Osteoblast (primary cell): ENCODE measurements at regions not wholly inside any gene's neighbourhood (a gene's known extent, or its start where the extent isn't known, plus 50 kb on each side); places are given as distances from the start of the nearest gene placed in this dataset.

Experiments used
- DNase-seq: peaks from one replicate; pipeline ENCODE4 v3.0.0; 2011; ENCODE audit warnings: low spot score, mixed read lengths; ENCODE audit not compliant: insufficient read length; ENCODE audit errors: missing footprints
- H2AFZ ChIP-seq: 2 replicates; pipeline ENCODE4 v1.6.0; 2011; ENCODE audit warnings: mild to moderate bottlenecking, low read length
- H3K27ac ChIP-seq: 2 replicates; pipeline ENCODE4 v1.5.1; 2011; ENCODE audit warnings: mild to moderate bottlenecking, low read depth, low read length, moderate library complexity
- H3K27me3 ChIP-seq: 2 replicates; pipeline ENCODE4 v1.6.0; 2012; ENCODE audit warnings: mild to moderate bottlenecking, control low read depth, inconsistent platforms, low read length, moderate library complexity; ENCODE audit not compliant: insufficient read depth
- H3K36me3 ChIP-seq: 2 replicates; pipeline ENCODE4 v1.5.1; 2011; ENCODE audit warnings: mild to moderate bottlenecking, low read length, control low read depth, moderate library complexity; ENCODE audit not compliant: insufficient read depth
- H3K4me1 ChIP-seq: 2 replicates; pipeline ENCODE4 v1.5.1; 2011; ENCODE audit warnings: mild to moderate bottlenecking, low read length, control low read depth, moderate library complexity; ENCODE audit not compliant: insufficient read depth
- H3K4me2 ChIP-seq: 2 replicates; pipeline ENCODE4 v1.6.0; 2011; ENCODE audit warnings: mild to moderate bottlenecking, low read length; ENCODE audit not compliant: insufficient read depth
- H3K4me3 ChIP-seq: fragments of 200-600 bp; sonication (generic); 3 replicates; pipeline ENCODE4 v1.5.1; 2012; ENCODE audit warnings: mild to moderate bottlenecking, low read length, inconsistent platforms; ENCODE audit not compliant: insufficient read depth
- H3K79me2 ChIP-seq: 2 replicates; pipeline ENCODE4 v1.6.0; 2012; ENCODE audit warnings: mild to moderate bottlenecking, low read length, control low read depth, inconsistent platforms; ENCODE audit not compliant: insufficient read depth
- H3K9me3 ChIP-seq: 2 replicates; pipeline ENCODE4 v1.5.1; 2011; ENCODE audit warnings: low read depth, low read length, control low read depth
- H4K20me1 ChIP-seq: 2 replicates; pipeline ENCODE4 v1.6.0; 2012; ENCODE audit warnings: mild to moderate bottlenecking, low read length, control low read depth; ENCODE audit not compliant: insufficient read depth
- CTCF ChIP-seq: IDR thresholded peaks from 2 replicates; pipeline ENCODE4 v1.5.1; 2011; ENCODE audit warnings: mild to moderate bottlenecking, low read depth, low read length, moderate library complexity; ENCODE audit errors: extremely low read depth

- no peaks in the 10 kb centered on the region for H3K79me2 ChIP-seq
- H3K4me1 ChIP-seq, result no peaks in the 10 kb centered on the region
- no peak overlapping the region for H3K27ac ChIP-seq
- no peak overlapping the region for H3K4me3 ChIP-seq
- H2AFZ ChIP-seq, result no peak overlapping the region
- H3K4me2 ChIP-seq, result no peak overlapping the region
- no peaks in the 10 kb centered on the region for H4K20me1 ChIP-seq
- TF ChIP-seq CTCF, result no peak
- no peak for DNase-seq
- H3K36me3 ChIP-seq, result no peaks in the 10 kb centered on the region
- no peaks in the 10 kb centered on the region for H3K27me3 ChIP-seq
- H3K9me3 ChIP-seq, result no peaks in the 10 kb centered on the region
These were observed 681.9 kb upstream of the C9orf72 start for GRCh38 chr9:28255174-28255573.

GRCh38 chr9:28260330-28260729, 687.0 kb upstream of the C9orf72 start:
- Histone ChIP-seq H3K27me3 (no peaks in the 10 kb centered on the region), H2AFZ (no peak overlapping the region), H3K4me1 (no peaks in the 10 kb centered on the region), H3K27ac (no peak overlapping the region), H3K4me3 (no peak overlapping the region), H4K20me1 (no peaks in the 10 kb centered on the region), H3K4me2 (no peak overlapping the region), H3K79me2 (no peaks in the 10 kb centered on the region), H3K36me3 (no peaks in the 10 kb centered on the region), H3K9me3 (peaks cover 2% of the 10 kb centered on the region)
- TF ChIP-seq CTCF, result no peak
- DNase-seq, result no peak

GRCh38 chr9:28264368-28264767, 691.1 kb upstream of the C9orf72 start:
- Histone ChIP-seq H3K79me2 (no peaks in the 10 kb centered on the region), H4K20me1 (no peaks in the 10 kb centered on the region), H3K9me3 (peaks cover 2% of the 10 kb centered on the region), H3K4me3 (no peak overlapping the region), H2AFZ (no peak overlapping the region), H3K27me3 (no peaks in the 10 kb centered on the region), H3K36me3 (no peaks in the 10 kb centered on the region), H3K27ac (no peak overlapping the region), H3K4me2 (no peak overlapping the region), H3K4me1 (no peaks in the 10 kb centered on the region)
- TF ChIP-seq CTCF, result no peak
- no peak for DNase-seq

DNA sequence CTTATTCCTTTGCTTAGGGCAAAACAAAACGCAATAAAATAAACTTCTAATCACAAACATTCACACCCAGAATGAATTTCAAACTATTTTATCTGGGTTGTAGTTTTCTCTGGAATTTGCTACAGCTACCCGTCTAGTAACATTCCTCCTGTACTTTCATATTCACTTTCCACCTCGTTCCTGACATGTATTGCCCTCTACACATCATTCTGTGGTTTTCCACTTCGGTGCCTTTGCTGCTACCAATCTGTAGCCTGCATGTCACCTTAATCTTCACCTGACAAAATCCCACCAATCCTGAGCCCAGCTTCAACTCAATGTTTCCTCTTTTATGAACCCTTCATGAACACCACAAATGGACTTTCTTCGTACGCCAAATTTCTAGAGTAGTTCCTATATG, 694.1 kb upstream of the C9orf72 start:
- Histone ChIP-seq H3K4me3 (no peak overlapping the region), H3K79me2 (no peaks in the 10 kb centered on the region), H4K20me1 (no peaks in the 10 kb centered on the region), H3K27me3 (no peaks in the 10 kb centered on the region), H3K36me3 (no peaks in the 10 kb centered on the region), H3K4me1 (no peaks in the 10 kb centered on the region), H3K27ac (no peak overlapping the region), H2AFZ (no peak overlapping the region), H3K9me3 (peaks cover 4% of the 10 kb centered on the region), H3K4me2 (no peak overlapping the region)
- no peak for TF ChIP-seq CTCF
- DNase-seq, result no peak
